ENCODE measurements at regions not wholly inside any gene's neighbourhood (a gene's known extent, or its start where the extent isn't known, plus 50 kb on each side); places are given as distances from the start of the nearest gene placed in this dataset.

DNA sequence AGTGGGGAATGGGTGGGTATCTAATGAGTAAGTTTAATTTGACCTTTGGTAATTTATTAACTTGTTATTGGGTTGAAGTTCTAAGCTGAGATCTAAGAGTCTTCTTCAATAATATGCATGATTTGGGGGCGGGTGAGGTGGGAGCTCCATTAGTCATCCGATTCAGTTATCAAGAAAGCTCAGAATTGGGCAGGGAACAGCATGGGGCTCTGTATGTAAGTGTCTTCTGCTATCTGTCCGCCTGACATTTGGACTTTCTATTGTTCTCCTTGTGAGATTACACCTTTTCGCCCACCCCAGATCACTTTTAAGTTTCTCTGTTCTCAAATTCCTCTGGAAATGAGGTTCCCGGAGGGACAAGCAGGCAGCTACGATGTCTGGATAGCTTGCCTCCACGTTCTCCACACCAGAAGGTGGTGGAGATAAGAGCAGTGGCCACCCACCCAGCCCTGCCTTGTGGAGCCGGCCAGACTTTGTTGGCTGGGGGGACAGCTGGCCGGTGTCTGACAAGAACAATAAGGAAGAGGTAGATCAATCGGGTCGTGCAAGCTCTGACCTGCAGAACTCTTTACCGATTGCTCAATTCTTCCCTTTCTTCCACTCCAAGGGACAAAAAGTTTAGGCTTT is 75.5 kb upstream of the GATA6 start:
- H3K36me3 ChIP-seq: no peaks in the 10 kb centered on the region
- no peaks in the 10 kb centered on the region for H3K4me1 ChIP-seq
- TF ChIP-seq POLR2AphosphoS5 (IDR thresholded peaks at IDR 0.05): no peak
- TF ChIP-seq POLR2A (IDR thresholded peaks at IDR 0.05; ENCODE audit: low read depth): no peak
- TF ChIP-seq, protein P1, sequence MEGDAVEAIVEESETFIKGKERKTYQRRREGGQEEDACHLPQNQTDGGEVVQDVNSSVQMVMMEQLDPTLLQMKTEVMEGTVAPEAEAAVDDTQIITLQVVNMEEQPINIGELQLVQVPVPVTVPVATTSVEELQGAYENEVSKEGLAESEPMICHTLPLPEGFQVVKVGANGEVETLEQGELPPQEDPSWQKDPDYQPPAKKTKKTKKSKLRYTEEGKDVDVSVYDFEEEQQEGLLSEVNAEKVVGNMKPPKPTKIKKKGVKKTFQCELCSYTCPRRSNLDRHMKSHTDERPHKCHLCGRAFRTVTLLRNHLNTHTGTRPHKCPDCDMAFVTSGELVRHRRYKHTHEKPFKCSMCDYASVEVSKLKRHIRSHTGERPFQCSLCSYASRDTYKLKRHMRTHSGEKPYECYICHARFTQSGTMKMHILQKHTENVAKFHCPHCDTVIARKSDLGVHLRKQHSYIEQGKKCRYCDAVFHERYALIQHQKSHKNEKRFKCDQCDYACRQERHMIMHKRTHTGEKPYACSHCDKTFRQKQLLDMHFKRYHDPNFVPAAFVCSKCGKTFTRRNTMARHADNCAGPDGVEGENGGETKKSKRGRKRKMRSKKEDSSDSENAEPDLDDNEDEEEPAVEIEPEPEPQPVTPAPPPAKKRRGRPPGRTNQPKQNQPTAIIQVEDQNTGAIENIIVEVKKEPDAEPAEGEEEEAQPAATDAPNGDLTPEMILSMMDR (IDR thresholded peaks at IDR 0.05): no peak
- no peak for TF ChIP-seq EP300 (IDR thresholded peaks at IDR 0.05)
- intact Hi-C loops (cut with DNase I): loop anchor here (10.0 kb wide), 1 partner anchor 59 kb away; no protein-coding TSS in a partner anchor
- no peak overlapping the region for H3K4me3 ChIP-seq
- no peak overlapping the region for H3K27ac ChIP-seq (replicated peaks in 1 of 4)
- H3K27me3 ChIP-seq: no peaks in the 10 kb centered on the region
- WGBS: 65% methylated on average over 11 of the region's 12 CpGs
- DNase-seq (ENCODE audit: extremely low spot score): no peak
- no peaks in the 10 kb centered on the region for H3K9me3 ChIP-seq

DNA sequence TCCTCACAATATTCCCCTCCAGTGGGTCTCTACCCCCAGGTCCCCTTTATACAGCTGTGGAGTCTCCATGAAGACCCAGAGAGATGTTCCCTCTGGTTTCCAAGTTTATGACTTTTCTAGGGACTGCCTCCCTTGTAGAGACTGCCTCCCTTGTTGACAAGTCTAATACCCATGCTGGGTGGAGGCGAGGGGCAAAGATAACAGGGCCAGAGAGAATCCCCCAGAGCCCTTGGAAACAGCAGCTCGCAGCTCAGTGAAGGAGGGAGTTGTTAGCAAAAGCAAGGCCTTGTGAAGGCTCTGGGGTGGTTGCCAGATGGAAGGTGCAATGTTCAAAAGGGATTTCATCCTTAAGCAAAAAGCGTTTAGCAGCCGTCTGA is 75.0 kb upstream of the GATA6 start:
- WGBS: 40% methylated on average over 4 of the region's 4 CpGs
- DNase-seq (ENCODE audit: extremely low spot score): no peak
- Histone ChIP-seq H3K36me3 (no peaks in the 10 kb centered on the region), H3K27me3 (no peaks in the 10 kb centered on the region), H3K4me3 (no peak overlapping the region), H3K9me3 (no peaks in the 10 kb centered on the region), H3K27ac (replicated peaks in 1 of 4) (no peak overlapping the region), H3K4me1 (no peaks in the 10 kb centered on the region)
- intact Hi-C loops (cut with DNase I): loop anchor here (10.0 kb wide), 1 partner anchor 60 kb away; no protein-coding TSS in a partner anchor
- no peak for TF ChIP-seq EP300 (IDR thresholded peaks at IDR 0.05)
- TF ChIP-seq, protein P1 (IDR thresholded peaks at IDR 0.05): no peak
- TF ChIP-seq POLR2AphosphoS5 (IDR thresholded peaks at IDR 0.05): no peak
- no peak for TF ChIP-seq POLR2A (IDR thresholded peaks at IDR 0.05; ENCODE audit: low read depth)

GRCh38 chr18:22098563-22098989 is 70.8 kb upstream of the GATA6 start:
- TF ChIP-seq POLR2A (IDR thresholded peaks at IDR 0.05; ENCODE audit: low read depth): no peak
- Histone ChIP-seq H3K36me3 (no peaks in the 10 kb centered on the region), H3K4me3 (no peak overlapping the region), H3K9me3 (no peaks in the 10 kb centered on the region), H3K27ac (replicated peaks in 1 of 4) (no peak overlapping the region), H3K27me3 (no peaks in the 10 kb centered on the region), H3K4me1 (no peaks in the 10 kb centered on the region)
- WGBS: 72% methylated on average over 3 of the region's 3 CpGs
- DNase-seq (ENCODE audit: extremely low spot score): no peak
- intact Hi-C loops (cut with DNase I): loop anchor here (10.0 kb wide), 1 partner anchor 64 kb away; no protein-coding TSS in a partner anchor

GRCh38 chr18:22099925-22100324 is 69.5 kb upstream of the GATA6 start:
- TF ChIP-seq, protein P1 (IDR thresholded peaks at IDR 0.05): no peak
- TF ChIP-seq POLR2A (IDR thresholded peaks at IDR 0.05; ENCODE audit: low read depth) (no peak), EP300 (IDR thresholded peaks at IDR 0.05) (no peak), POLR2AphosphoS5 (IDR thresholded peaks at IDR 0.05) (no peak)
- Histone ChIP-seq H3K27ac (replicated peaks in 1 of 4) (no peak overlapping the region), H3K4me1 (no peaks in the 10 kb centered on the region), H3K36me3 (no peaks in the 10 kb centered on the region), H3K9me3 (no peaks in the 10 kb centered on the region), H3K4me3 (no peak overlapping the region), H3K27me3 (no peaks in the 10 kb centered on the region)
- intact Hi-C loops (cut with DNase I): loop anchor here (10.0 kb wide), 1 partner anchor 65 kb away; no protein-coding TSS in a partner anchor
- 92% methylated on average over 2 of the region's 2 CpGs for WGBS
- no peak for DNase-seq (ENCODE audit: extremely low spot score)

GRCh38 chr18:22101731-22102130 is 67.7 kb upstream of the GATA6 start:
- no peaks in the 10 kb centered on the region for H3K9me3 ChIP-seq
- intact Hi-C loops (cut with DNase I): no loop called here

More at GRCh38 chr18:22101731-22102130, 67.7 kb upstream of the GATA6 start:
- no peak overlapping the region for H3K4me3 ChIP-seq
- 80% methylated on average over 4 of the region's 4 CpGs for WGBS
- no peaks in the 10 kb centered on the region for H3K27me3 ChIP-seq
- no peak for TF ChIP-seq POLR2AphosphoS5 (IDR thresholded peaks at IDR 0.05)
- TF ChIP-seq POLR2A (IDR thresholded peaks at IDR 0.05; ENCODE audit: low read depth): no peak
- TF ChIP-seq, protein P1 (IDR thresholded peaks at IDR 0.05): no peak
- no peak for TF ChIP-seq EP300 (IDR thresholded peaks at IDR 0.05)
- no peak overlapping the region for H3K27ac ChIP-seq (replicated peaks in 1 of 4)
- DNase-seq (ENCODE audit: extremely low spot score): no peak
- no peaks in the 10 kb centered on the region for H3K36me3 ChIP-seq
- no peaks in the 10 kb centered on the region for H3K4me1 ChIP-seq

Measured in esophagus muscularis mucosa (tissue), 4 donors.